ENCODE measurements at regions not wholly inside any gene's neighbourhood (a gene's known extent, or its start where the extent isn't known, plus 50 kb on each side); places are given as distances from the start of the nearest gene placed in this dataset.

GRCh38 chr2:42947809-42948600, 155.6 kb upstream of the HAAO start:
- DNase-seq: no peak

DNA sequence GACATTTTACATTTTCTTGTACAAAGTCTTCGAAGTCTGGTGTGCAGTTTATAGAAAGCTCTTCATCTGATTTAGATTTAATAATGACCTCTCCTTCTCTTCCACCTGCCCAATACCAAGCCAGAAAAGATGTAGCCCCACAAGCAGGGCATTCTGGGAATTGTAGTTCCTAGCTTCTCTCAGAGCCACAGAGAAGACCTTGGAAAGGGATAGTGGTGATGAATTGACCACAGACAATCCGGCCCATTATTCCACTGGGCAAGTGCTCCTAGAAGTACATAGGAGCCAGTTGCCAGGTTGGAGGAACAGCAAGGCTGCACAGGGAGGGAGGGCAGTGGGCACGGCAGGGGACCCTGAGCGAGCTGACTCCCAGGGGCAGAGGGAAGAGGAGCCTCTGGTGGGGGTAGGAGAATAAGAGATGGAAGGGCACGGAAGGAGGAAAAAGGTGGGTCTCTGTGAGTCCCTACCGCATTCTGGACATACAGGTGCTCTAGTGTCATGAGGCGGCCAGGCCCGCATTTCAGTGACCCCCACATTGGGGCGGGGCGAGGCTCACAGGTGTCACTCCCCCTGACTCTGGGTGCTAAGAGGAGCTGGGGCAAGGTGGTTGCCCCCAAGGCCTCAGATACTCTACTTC, 152.5 kb upstream of the HAAO start:
- no peak for DNase-seq

- no peak for DNase-seq
These were observed 150.7 kb upstream of the HAAO start for GRCh38 chr2:42942990-42943493.

- no peak for DNase-seq
These were observed 150.0 kb upstream of the HAAO start for GRCh38 chr2:42942214-42942989.

- no peak for DNase-seq
These were observed 149.3 kb upstream of the HAAO start for GRCh38 chr2:42941633-42942176.

DNA sequence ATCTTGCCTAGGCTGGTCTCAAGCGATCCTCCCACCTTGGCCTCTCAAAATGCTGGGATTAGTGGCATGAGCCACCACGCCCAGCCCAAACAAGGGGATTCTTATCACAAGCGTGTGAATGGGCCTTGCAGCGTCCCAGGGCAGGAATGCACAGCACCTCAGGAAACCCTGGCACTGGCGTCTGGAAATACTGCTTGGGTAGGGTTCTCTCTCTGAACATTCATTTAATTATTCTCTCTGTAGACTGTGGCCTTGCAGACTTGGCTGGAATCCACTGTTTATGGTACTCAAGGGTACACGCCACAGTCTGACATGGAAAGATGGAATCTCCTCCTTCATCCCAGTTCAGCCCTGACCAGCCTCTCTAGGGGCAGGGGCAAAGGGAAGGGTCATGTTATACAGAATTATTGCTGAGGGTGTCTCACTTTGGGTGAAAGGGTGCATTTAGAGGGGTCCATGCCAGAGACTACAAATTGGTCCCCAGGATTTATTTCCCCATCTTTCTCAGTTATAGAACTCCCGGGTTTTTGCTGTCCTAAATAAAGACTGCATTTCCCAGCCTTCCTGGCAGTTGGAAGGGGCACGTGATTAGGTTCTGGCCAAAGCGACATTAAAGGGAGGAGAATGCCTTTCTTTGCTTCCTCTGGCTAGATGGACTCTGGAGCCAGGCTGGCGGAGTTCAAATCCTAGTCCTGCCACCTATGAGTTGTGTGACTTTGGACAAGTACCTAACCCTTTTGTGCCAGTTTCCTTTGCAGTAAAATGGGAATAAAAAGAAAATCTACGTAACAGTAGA, 147.2 kb upstream of the HAAO start:
- no peak for DNase-seq

DNA sequence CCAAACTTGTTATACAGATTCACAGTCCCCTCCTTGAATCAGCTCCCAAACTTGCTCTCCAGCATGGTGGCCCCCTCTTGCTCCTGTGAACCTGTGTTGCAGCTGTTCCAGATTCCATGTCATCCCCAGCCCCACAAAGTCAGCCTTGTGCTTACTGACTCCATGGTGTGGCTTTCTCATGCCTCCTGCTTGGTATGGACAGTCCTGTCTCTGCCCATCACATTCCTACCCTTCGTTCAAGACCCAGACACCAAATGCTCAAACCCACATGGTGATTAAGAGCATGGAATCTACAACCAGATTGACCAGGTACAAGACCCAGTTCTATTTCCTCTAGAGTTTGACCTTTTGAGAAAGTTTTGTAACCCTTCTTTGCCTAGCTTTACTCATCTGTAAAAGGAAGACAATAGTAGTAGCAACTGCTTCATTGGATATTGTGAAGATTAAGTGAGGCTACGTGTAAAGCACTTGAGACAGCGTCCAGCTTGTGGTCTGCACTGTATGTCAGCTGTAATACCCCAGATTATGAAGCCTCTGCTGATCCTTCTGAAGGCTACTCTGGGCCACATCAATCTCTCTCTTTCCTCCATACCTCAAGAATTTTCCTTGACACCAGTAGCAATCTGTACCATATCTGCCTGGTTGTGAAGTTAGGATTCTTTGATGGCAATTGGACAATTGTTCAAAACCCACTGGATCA, 146.4 kb upstream of the HAAO start:
- no peak for DNase-seq

- DNase-seq: no peak
These were observed 144.9 kb upstream of the HAAO start for GRCh38 chr2:42937171-42937875.

GRCh38 chr2:42935692-42936671, 143.6 kb upstream of the HAAO start:
- no peak for DNase-seq

DNA sequence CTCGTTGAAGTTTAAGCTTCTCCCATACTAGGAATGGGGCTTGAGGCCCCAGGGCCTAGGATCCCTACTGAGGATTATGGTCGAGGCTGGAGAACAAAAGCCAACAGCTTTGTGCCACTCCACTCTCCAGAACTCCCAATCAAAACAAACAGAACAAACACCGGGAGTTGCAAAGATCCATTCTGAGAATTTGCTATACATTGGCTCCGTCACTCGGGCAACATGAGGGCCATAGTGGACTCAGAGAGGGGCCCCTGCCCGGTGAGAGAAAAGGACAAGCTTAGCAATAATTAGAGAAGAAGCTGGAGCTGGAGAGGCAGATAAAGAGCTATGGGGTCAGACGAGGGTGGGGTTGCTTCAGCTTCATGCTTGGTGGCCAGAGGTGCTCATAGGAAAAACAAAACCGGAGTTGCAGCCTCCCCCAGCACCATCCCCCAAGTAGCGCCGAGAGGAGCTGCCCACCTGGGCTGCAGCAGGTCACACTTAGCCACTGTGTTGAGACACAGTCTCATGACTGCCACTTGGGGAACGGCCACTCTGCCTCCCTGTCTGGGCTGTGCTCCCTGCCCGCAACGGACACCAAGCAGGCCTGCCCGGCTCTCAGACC, 142.3 kb upstream of the HAAO start:
- DNase-seq: no peak

DNA sequence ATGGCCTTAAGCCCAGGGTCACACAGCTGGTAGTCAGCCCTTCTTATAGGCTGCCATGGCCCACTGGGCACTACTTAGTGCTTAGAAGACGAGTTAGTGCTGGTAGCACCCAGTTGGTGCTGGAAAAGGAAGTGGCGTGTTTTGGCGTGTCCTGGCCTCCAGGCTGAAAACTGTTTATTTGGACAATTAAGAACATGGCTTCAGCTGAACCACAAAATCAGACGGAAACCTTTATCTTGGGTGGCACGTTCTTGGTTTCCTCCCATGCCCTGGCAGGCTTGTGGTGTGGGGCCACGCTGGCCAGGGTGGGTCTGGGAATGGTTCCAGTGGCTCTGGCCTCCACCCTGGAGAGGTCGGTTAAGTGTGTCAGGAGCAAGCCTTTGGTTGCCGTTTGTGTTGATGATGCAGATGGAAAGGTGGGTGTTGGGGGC, 141.5 kb upstream of the HAAO start:
- no peak for DNase-seq

DNA sequence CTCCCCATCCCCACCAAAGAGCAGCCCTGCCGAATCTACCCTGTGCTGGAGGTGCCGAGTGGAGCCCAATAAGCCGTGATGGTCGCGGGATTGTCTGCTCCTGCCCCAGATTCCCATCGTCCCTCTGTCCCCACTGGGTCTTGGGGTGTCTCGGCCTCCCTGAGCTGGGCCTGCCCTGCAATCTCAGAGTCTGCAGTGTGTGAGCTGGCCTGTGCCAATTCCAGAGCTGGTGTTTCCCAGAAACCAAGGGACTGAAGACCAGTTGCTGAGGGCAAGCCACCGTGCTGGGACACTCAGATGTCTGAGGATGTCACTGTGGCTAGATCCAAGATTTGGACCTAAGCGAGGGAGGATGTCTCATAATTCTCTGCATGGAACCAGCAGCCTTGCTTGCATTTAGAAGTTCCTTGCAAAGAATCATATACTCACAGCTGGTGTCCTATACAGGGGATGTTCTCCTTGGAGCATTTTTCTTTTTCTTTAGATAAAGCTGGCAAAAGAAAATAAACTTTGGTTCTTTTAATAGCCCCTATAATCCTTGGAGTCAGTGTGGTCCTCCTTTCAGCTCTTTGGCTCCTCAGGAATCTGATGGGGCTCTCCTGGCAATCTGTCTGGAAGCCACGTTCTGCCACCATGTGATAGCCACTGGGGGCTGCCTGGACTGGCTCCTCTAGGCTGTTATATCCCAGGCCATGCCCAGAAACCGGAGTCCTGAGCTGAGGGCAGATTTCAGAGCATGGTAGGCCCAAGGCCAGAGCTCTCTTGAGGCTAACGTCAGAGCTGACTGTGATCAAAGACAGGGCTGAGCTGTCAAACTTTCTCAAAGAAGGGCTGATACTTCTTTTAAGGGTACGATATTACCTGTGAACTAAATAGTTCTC, 140.1 kb upstream of the HAAO start:
- no peak for DNase-seq

- DNase-seq: no peak
These were observed 139.4 kb upstream of the HAAO start for GRCh38 chr2:42931818-42932195.

GRCh38 chr2:42931146-42931817, 138.9 kb upstream of the HAAO start:
- no peak for DNase-seq

- no peak for DNase-seq
These were observed 137.7 kb upstream of the HAAO start for GRCh38 chr2:42930025-42930581.

DNA sequence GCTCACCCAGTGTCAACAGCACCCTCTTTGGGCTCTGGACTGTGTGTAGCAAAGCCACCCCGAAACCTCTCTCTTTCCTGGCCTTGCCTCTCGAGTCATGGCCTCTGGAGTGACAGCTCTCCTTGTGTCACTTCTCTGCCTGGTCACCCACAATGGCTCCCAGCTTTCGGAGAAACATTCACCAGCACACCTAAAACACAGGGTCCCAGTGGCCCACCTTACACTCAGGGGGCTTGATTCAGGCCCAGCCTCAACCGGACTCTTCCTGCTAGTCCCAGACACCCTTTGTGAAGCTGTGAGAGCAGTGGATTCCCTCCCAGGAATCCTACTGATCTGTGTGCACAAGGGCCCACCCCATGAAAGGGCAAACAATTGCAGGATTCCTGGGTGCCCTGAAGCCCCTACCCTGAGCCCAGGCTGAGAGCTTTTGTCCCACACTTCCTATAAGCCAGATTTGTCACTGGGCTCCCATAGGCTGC, 137.2 kb upstream of the HAAO start:
- no peak for DNase-seq

Measured in SIG-M5 (cell line).